ENCODE measurements at regions not wholly inside any gene's neighbourhood (a gene's known extent, or its start where the extent isn't known, plus 50 kb on each side); places are given as distances from the start of the nearest gene placed in this dataset.

- TF ChIP-seq EZH2phosphoT487 (IDR thresholded peaks at IDR 0.05; ENCODE audit: low read depth, severe bottlenecking, unreplicated experiment) (no peak), EZH2 (IDR thresholded peaks at IDR 0.05; ENCODE audit: borderline replicate concordance) (no peak)
- TF ChIP-seq, protein P1, sequence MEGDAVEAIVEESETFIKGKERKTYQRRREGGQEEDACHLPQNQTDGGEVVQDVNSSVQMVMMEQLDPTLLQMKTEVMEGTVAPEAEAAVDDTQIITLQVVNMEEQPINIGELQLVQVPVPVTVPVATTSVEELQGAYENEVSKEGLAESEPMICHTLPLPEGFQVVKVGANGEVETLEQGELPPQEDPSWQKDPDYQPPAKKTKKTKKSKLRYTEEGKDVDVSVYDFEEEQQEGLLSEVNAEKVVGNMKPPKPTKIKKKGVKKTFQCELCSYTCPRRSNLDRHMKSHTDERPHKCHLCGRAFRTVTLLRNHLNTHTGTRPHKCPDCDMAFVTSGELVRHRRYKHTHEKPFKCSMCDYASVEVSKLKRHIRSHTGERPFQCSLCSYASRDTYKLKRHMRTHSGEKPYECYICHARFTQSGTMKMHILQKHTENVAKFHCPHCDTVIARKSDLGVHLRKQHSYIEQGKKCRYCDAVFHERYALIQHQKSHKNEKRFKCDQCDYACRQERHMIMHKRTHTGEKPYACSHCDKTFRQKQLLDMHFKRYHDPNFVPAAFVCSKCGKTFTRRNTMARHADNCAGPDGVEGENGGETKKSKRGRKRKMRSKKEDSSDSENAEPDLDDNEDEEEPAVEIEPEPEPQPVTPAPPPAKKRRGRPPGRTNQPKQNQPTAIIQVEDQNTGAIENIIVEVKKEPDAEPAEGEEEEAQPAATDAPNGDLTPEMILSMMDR (IDR thresholded peaks at IDR 0.05; ENCODE audit: poor library complexity) = no peak
- H3K4me1 ChIP-seq (ENCODE audit: insufficient read depth) = no peaks in the 10 kb centered on the region
- no peaks in the 10 kb centered on the region for H3K9me2 ChIP-seq (replicated peaks; ENCODE audit: insufficient read depth)
- no peaks in the 10 kb centered on the region for H3K79me2 ChIP-seq
- H4K20me1 ChIP-seq (ENCODE audit: insufficient read depth, poor library complexity, severe bottlenecking) = no peaks in the 10 kb centered on the region
- H3K9me3 ChIP-seq (ENCODE audit: low read depth) = no peaks in the 10 kb centered on the region
- no peaks in the 10 kb centered on the region for H3K36me3 ChIP-seq (replicated peaks; ENCODE audit: insufficient read depth, low read depth)
- no peak overlapping the region for H3K4me3 ChIP-seq
- no peak overlapping the region for H3K4me2 ChIP-seq
- H3K27me3 ChIP-seq = no peaks in the 10 kb centered on the region
- H3K27ac ChIP-seq = no peak overlapping the region
- no peak for DNase-seq (ENCODE audit: low spot score)
- no peak overlapping the region for H2AFZ ChIP-seq
- WGBS (ENCODE audit: low lambda C conversion rate, missing lambda C conversion rate) = 83% methylated on average over 3 of the region's 3 CpGs
Observed at GRCh38 chr13:65168026-65168425, 2062.1 kb downstream of the PCDH9 start.

DNA sequence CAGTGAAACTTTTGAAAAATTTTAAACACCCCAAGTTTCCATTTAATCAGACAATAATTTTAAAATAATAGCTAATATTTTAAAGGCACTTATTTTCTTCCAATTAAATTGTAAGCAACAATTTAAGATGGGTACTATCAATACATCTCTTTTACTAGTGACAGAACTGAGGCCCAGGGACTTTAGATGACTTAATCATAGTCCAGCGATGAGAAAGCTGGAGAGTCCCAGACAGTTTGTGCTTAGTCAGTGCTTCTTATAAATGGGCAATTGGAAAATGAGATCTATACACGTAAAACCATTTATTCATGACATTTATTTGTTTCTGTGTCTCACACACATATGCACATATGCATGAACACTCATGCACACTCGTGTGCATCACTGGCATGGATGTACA is 2063.5 kb downstream of the PCDH9 start:
- H4K20me1 ChIP-seq (ENCODE audit: insufficient read depth, poor library complexity, severe bottlenecking) = no peaks in the 10 kb centered on the region
- WGBS (ENCODE audit: low lambda C conversion rate, missing lambda C conversion rate) = 61% methylated on average over 3 of the region's 3 CpGs
- no peak for DNase-seq (ENCODE audit: low spot score)

GRCh38 chr13:65159803-65160202 is 2070.3 kb downstream of the PCDH9 start:
- H2AFZ ChIP-seq = no peak overlapping the region
- no peaks in the 10 kb centered on the region for H3K27me3 ChIP-seq
- H3K9me3 ChIP-seq (ENCODE audit: low read depth) = no peaks in the 10 kb centered on the region

More for the DNA sequence above, 2063.5 kb downstream of the PCDH9 start:
- H3K9me3 ChIP-seq (ENCODE audit: low read depth) = no peaks in the 10 kb centered on the region
- no peak overlapping the region for H3K4me2 ChIP-seq
- TF ChIP-seq, protein P1 (IDR thresholded peaks at IDR 0.05; ENCODE audit: poor library complexity) = no peak
- TF ChIP-seq EZH2phosphoT487 (IDR thresholded peaks at IDR 0.05; ENCODE audit: low read depth, severe bottlenecking, unreplicated experiment) (no peak), EZH2 (IDR thresholded peaks at IDR 0.05; ENCODE audit: borderline replicate concordance) (no peak)
- H3K4me3 ChIP-seq = no peak overlapping the region
- no peaks in the 10 kb centered on the region for H3K9me2 ChIP-seq (replicated peaks; ENCODE audit: insufficient read depth)
- H3K27ac ChIP-seq = no peak overlapping the region
- H3K79me2 ChIP-seq = no peaks in the 10 kb centered on the region
- no peaks in the 10 kb centered on the region for H3K4me1 ChIP-seq (ENCODE audit: insufficient read depth)
- no peaks in the 10 kb centered on the region for H3K27me3 ChIP-seq
- no peak overlapping the region for H2AFZ ChIP-seq
- H3K36me3 ChIP-seq (replicated peaks; ENCODE audit: insufficient read depth, low read depth) = no peaks in the 10 kb centered on the region

GRCh38 chr13:65155861-65156260 is 2074.3 kb downstream of the PCDH9 start:
- no peaks in the 10 kb centered on the region for H3K79me2 ChIP-seq
- 99% methylated on average over 2 of the region's 2 CpGs for WGBS (ENCODE audit: low lambda C conversion rate, missing lambda C conversion rate)
- no peaks in the 10 kb centered on the region for H3K27me3 ChIP-seq
- TF ChIP-seq EZH2phosphoT487 (IDR thresholded peaks at IDR 0.05; ENCODE audit: low read depth, severe bottlenecking, unreplicated experiment) (no peak), EZH2 (IDR thresholded peaks at IDR 0.05; ENCODE audit: borderline replicate concordance) (no peak)
- TF ChIP-seq, protein P1 (IDR thresholded peaks at IDR 0.05; ENCODE audit: poor library complexity) = no peak
- H3K4me1 ChIP-seq (ENCODE audit: insufficient read depth) = no peaks in the 10 kb centered on the region
- H3K9me2 ChIP-seq (replicated peaks; ENCODE audit: insufficient read depth) = no peaks in the 10 kb centered on the region
- H2AFZ ChIP-seq = no peak overlapping the region
- H3K4me2 ChIP-seq = no peak overlapping the region
- H3K4me3 ChIP-seq = no peak overlapping the region
- no peak overlapping the region for H3K27ac ChIP-seq
- H3K36me3 ChIP-seq (replicated peaks; ENCODE audit: insufficient read depth, low read depth) = no peaks in the 10 kb centered on the region
- H3K9me3 ChIP-seq (ENCODE audit: low read depth) = no peaks in the 10 kb centered on the region
- DNase-seq (ENCODE audit: low spot score) = no peak
- H4K20me1 ChIP-seq (ENCODE audit: insufficient read depth, poor library complexity, severe bottlenecking) = no peaks in the 10 kb centered on the region

More at GRCh38 chr13:65159803-65160202, 2070.3 kb downstream of the PCDH9 start:
- TF ChIP-seq EZH2phosphoT487 (IDR thresholded peaks at IDR 0.05; ENCODE audit: low read depth, severe bottlenecking, unreplicated experiment) = no peak
- Histone ChIP-seq H3K79me2 (no peaks in the 10 kb centered on the region), H3K36me3 (replicated peaks; ENCODE audit: insufficient read depth, low read depth) (no peaks in the 10 kb centered on the region), H3K27ac (no peak overlapping the region), H3K9me2 (replicated peaks; ENCODE audit: insufficient read depth) (no peaks in the 10 kb centered on the region), H3K4me1 (ENCODE audit: insufficient read depth) (no peaks in the 10 kb centered on the region), H3K4me3 (no peak overlapping the region), H3K4me2 (no peak overlapping the region), H4K20me1 (ENCODE audit: insufficient read depth, poor library complexity, severe bottlenecking) (no peaks in the 10 kb centered on the region)
- DNase-seq (ENCODE audit: low spot score) = no peak
- WGBS (ENCODE audit: low lambda C conversion rate, missing lambda C conversion rate) = 31% methylated on average over 3 of the region's 3 CpGs

Data from hepatocyte (in vitro differentiated cells).